SKM-1 (cell line): ENCODE measurements at regions not wholly inside any gene's neighbourhood (a gene's known extent, or its start where the extent isn't known, plus 50 kb on each side); places are given as distances from the start of the nearest gene placed in this dataset.

Source experiments
- DNase-seq: peaks from one replicate; lab custom pipeline; 2025; ENCODE audit not compliant: unreplicated experiment; lab: John Stamatoyannopoulos, UW

DNA sequence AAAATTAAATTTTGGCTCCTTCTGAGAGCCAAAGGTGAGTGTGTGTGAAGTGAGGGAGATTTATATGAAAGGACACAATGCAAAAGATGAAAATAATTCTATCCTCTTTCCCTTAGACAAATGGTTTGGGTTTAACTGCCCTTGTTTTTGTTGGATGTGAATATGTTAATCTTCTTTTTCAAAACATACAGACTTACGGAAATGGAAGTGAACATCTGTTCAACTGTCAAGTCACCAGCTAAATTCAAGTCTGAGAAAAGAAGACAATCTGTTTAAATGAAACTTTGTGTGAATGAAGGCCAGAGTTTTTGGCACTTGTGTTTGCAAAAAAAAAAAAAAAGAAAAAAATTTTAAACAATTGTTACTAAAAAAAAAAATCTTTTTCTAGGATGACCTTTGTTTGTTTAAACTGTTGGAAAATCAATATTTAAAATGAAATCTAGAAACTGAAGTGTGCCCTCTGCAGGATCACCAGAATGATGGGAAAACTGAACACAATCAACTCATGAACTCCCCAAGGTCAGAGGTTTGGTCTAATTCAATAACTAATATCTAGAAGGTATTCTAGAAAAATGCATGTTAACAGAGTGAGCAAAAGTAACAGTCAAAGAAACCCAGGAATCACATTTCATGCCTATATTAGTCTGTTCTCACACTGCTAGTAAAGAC, 448.8 kb downstream of the FLRT2 start:
- DNase-seq: no peak

DNA sequence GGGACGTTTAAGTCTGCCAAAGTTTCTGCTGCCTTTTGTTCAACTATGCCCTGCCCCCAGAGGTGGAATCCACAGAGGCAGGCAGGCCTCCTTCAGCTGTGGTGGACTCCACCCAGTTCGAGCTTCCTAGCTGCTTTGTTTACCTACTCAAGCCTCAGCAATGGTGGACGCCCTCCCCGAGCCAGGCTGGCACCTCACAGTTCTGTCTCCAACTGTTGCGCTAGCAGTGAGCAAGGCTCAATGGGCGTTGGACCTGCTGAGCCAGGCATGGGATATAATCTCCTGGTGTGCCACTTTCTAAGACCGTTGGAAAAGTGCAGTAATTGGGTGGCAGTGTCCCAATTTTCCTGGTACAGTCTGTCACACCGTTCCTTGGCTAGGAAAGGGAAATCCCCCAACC, 444.7 kb downstream of the FLRT2 start:
- no peak for DNase-seq

DNA sequence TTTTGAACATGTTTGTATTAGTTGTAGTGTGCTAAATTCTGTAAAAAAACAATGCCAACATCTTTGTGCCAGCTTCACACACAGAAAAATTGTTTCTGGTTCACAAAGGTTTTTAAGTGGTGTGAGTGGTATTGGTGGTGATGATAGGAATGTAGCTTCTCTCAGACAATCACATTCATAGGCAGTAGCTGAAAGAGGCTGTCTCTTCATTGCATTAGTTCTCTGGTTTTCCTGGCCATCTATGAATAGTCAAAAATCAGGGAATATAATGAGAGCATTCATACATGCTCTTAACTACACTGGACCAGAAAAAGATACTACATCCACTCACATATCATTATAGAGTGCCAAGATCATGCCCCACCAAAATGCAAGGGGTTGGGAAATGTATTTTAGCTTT, 433.5 kb downstream of the FLRT2 start:
- no peak for DNase-seq

DNA sequence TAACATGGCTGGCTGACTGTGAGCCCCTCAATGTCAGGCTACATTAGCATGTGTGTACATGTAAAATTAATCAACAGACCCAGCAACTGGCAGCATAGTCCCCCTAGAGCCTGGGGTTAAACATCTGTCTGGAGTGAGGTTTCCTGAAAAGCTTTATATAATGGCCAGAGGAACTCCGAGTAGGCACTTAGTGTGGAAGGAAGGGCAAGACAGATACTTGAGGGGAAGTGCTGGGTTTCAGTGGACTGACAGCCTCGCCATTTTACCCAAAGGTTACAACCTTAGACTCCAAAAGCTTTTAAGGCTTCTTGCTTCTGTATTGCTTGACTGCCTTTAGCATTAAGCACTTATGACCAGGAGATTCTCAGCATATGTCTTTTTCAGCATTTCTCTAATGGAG, 430.8 kb downstream of the FLRT2 start:
- no peak for DNase-seq

DNA sequence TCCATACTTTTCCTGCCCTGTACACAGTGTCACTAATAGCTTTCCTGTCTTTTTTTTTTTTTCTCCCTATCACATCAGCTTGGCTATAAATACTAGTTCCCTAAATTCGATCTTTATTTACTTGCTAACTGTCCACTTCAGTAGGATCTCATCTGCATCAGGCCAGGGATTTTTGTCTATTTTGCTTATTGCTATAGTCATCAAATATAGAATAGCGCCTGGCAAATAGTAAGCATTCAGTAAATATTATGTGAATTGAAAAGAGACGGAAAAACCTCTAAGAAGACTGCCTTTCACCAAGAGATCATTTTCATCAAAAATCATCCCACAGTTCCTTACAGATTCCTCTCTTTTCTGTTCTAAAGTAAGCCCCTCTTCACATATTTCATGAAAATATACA, 429.1 kb downstream of the FLRT2 start:
- no peak for DNase-seq

DNA sequence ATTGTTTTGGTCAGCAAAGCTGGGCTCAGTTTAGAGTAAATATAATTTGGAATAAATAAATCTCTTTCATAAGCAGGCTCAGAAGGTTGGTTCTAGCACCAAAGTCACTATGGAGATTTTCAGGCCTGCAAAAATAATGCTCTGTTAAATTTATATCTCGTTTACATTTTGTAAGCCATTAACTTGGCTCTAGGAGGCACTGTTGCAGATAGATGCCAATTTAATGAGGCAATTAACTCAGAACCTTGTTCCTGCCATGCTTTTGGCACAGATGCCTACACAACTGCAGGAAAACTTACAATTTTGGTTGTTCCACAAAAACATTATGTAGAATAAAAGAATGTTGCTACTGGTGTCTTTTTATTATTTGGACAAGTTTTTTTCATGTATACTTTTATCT, 428.1 kb downstream of the FLRT2 start:
- DNase-seq: no peak

DNA sequence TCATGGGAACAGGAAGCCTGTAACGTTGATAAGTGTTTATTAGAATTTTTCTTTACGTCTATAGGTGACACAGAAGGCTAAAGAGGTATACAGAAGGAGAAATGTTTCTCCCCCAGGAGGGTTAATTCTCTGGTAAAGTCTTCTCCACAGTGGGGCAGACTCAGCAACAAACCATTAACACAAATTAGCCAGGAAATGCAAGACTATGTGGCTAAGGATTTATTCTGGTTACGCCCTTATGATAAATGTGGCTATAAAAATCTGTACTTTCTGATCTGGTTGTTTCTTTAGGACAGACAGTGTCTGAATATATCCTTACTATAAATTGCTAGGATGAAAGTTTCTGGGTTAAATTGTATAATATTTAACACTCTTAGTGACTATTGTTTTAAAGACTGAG, 423.3 kb downstream of the FLRT2 start:
- DNase-seq: no peak

DNA sequence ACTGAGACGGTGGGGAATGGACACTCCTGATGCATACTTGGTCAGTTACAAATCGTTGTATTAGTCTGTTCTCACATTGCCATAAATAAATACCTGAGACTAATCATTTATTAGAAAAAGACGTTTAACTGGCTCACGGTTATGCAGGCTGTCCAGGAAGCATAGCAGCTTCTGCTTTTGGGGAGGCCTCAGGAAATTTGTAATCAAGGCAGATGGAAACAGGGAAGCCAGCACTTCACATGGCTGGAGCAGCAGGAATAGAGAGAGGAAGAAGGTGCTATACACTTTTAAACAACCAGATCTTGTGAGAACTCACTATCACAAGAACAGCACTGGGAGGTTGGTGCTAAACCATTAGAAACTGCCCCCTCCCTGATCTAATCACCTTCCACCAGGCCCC, 418.2 kb downstream of the FLRT2 start:
- DNase-seq: no peak

DNA sequence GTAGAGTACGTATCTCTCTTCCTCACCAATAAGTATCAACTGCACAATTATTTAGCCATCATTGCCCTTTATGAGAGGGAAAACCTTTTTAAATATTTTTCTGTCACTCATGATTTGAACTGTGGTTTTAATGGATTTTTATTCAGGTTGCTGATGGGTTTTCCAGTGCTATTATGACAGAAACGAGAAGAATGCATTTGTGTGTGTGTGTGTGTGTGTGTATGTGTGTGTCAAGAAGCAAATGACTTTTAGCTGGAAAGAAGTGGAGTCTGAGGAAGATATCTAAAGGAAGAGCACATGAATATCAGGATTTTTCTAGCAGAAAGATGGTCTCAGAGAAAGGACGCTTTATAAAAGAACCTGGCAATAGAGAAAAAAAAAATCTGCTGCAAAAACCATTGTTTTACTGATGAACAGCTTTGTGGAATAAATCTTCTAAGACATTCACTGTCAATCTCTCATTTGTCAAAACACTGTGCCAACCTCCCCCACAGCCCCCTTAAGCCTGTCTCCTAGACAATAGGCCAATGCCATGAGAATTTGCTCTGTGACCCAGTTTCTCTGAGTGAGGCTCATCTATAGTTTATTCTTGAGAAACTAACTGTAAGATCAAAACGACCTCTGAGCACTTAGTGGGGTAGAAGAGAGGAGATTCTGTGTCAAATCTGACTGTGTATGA, 417.7 kb downstream of the FLRT2 start:
- DNase-seq: peak; percentile 2

DNA sequence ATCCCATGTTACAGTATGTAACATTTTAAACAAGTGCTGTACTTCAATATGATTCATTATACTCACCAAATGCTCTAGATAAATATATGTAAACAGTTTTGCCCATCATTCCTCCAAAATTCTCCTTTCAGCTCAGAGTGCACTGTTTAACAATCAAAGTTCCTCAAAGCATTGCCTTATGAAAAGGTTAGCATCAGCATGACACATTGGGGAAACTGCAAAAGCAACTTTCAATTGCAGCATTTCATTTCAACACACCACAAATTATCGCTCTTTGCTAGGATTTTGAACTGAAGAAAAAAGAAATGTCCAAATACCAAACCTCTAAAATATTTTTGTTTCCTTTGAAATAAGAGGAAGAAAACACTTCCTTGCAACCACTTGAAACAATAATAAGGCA, 413.2 kb downstream of the FLRT2 start:
- DNase-seq: no peak

DNA sequence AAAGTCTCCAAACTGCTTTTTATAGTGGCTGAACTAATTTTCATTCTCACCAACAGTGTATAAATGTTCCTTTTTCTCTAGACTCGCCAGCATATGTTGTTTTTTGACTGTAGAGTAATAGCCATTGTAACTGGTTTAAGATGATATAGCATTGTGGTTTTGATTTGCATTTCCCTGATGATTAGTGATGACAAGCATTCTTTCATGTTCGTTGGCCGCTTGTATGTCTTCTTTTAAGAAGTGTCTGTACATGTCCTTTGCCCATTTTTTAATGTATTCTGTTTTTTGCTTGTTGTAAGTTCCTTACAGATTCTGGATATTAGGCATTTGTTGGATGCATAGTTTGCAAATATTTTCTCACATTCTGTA, 404.9 kb downstream of the FLRT2 start:
- no peak for DNase-seq

DNA sequence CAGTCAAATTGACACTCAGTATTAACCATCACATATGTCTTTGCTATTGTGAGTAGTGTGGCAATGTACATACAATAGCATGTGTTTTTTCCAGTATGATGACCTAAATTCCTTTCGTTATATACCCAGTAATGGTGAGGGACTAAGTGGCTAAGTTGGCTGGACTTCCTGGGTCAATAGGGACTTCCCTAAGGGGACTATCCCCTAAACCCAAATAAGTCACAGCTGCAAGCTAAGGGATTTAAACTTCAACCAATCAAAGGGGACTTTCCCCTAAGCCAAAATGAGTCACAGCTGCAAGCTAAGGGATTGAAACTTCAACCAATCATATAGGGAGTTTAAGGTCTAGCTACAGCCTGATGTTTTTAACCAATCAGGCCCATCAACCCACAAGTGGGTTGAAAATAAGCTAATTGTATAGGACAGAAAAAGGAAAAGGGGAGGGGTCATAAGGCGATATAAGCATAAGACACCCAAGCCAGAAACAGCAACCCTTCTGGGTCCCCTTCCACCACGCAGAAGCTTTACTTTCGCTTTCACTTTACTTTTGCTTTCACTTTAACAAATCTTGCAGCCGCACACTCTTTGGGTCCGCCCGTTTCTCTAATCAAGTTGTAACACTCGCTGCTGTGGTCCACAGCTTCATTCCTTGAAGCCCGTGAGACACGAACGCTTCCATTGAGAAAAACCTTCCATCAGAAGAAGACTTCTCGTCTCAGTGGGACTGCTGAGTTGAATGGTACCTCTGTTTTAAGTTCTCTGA, 404.4 kb downstream of the FLRT2 start:
- no peak for DNase-seq

DNA sequence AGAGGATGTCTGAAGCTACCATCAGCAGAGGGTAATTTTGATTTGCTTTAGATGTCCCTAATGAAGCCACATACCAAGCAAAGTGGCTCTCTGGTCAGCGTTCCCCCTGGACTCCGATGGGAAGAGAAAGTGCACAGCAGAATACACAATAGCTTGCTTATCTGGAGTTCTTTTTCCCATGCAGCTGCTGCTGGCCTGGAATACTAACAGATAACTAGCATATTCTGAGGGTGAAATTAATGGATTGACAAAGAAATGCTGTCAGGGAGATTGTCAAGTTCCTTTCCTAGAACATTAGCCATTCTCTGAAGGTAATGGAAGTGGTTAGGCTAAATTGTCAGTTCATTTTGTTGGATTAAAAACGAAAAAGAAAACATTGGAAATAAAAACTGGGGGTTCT, 391.3 kb downstream of the FLRT2 start:
- DNase-seq: no peak

DNA sequence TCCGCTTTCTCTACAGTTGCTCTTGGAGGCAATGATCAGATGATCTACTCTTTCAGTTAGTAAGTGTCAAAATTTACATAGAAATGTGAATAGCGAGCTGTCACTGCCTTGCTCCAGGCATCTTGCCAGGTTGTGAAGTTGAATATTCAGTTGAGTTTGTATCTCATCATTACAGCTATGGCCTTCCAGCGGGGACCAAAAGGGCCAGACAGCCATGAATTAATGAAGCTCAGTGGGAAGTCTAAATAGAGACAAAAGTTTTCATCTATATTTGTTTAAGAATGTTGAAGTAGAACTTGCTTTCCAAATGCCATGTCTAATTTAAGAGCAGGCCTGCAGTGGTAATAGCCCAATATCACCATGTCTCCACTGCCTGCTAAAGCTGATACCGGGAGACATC, 387.8 kb downstream of the FLRT2 start:
- DNase-seq: no peak

DNA sequence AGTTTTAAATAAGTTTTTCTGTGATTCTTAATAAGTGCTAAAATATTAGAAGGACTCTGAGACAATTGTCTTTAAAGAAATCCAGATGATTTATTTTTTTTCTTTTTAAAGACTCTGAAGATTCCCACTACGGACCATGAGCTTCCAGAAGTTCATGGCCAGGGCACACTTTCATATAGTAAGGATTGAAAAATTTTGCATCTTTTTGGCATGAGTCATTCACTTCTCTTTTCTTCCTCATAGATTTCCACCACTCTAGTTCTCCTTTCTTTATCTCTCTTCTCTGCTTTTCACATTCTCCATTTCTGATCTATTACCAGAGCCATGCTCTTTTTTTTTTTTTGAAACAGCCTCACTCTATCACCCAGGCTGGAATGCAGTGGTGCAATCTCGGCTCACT, 385.8 kb downstream of the FLRT2 start:
- no peak for DNase-seq

DNA sequence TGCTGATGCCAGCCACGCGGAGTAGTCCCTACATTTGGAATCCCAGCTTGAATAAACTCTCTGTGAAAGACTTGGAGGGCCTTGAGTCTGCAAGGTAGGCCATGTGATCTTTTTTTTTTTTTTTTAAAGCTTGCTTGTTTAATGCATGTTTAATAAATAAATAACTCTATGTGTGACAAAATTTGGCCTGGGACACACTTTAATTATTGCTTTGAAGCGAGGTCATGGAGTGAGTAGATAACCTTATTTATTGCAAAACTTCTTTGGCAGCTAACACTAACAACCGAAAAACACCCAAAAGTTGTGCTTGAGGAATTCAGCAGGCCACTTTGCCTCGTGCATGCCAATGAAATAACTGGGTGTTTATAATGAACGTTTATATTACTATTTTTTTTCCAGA, 382.2 kb downstream of the FLRT2 start:
- DNase-seq: no peak

DNA sequence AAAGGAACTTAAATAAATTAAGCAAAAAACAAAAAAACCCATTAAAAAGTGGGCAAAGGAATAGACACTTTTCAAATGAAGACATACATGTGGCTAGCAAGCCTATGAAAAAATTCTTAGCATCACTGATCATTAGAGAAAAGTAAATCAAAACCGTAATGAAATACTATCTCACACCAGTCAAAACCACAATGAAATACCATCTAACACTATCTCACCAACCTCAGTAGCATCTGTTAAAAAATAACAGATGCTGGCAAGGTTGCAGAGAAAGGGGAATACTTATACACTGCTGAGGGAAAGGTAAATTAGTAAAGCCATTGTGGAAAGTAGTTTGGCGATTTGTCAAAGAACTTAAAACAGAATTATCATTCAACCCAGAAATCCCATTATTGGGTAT, 381.1 kb downstream of the FLRT2 start:
- DNase-seq: no peak

DNA sequence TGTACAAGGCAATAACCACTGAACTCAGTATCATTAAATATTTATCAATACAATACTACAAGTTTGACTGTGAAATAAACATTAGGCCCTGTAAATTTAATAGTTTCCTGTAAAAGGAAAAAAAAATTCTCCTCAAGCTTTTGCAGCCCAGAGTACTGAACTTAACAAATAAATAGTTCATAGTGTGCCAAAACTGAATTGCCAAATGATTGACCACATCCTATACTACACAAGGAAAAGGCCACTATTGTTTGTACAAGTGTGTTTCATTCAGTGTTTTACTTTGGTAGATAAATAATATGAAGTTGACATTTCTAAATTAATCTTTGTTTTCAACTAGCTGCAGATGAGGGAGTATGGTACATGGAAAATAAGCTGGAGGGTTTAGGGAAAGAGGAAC, 379.6 kb downstream of the FLRT2 start:
- no peak for DNase-seq

DNA sequence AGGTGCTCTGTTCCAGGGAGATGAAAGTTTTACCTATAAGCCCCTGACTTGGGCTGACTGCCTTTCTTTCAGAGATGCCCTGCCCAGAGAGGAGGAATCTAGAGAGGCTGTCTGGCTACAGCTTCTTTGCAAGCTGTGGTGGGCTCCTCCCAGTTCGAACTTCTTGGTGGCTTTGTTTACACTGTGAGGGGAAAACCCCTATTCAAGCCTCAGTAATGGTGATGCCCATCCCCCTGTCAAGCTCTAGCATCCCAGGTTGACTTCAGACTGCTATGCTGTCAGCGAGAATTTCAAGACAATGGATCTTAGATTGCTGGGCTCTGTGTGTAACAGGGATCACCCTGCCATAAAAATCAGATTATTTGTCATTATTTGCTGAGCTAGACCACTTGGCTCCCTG, 377.6 kb downstream of the FLRT2 start:
- no peak for DNase-seq

DNA sequence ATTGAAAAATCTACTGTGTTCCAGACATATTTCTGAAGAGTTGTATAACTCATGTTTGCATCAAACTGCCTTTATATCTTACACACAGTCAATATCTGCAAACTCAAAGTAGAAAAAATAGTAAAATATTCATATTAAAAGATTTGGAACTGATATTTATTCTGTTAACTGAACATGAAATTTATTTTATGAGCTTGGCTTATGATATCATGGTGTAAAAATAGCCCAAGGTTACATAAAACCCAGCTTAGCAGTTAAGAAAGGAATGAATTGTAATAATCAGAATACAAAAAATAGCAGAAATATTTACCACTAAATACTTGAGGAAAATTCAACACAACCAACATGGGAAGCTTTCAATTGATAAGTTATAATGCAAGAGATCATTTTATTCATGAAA, 367.9 kb downstream of the FLRT2 start:
- no peak for DNase-seq

DNA sequence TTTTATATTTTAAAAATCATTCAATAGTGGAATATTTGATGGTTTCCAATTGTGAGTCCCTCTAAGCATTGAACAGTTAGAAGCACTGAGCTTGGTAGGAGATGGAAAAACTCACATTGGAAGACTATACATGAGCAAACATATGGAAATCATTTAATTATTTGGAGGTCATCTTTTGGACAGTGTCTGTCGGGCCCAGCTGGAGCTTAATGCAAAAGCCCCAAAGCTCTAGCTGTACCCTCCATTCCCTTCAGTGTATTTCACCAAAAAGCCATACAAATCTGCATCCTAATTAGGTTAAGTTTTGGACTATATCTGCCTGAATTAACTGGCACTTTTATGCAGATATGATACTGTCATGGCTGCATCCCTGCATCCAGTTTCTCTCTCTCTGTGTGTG, 365.7 kb downstream of the FLRT2 start:
- no peak for DNase-seq

DNA sequence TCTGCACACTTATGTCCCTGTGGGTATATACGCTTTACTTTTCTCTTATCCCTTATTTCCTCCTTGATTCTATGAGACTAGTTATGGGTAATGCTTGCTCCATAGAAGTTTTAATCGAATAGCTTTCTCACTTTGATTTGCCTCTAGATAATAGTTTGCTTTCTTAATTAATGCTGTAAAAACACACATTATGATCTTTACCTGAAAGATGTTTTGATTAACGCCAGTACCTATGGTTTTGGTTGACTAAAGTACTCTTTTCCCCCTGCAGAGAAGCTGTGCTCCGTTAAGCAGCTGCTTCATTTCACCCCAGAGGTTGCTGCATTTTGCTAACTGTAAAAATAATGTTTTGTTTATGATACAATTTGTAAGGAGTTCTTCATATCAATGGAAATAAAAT, 362.3 kb downstream of the FLRT2 start:
- DNase-seq: no peak

DNA sequence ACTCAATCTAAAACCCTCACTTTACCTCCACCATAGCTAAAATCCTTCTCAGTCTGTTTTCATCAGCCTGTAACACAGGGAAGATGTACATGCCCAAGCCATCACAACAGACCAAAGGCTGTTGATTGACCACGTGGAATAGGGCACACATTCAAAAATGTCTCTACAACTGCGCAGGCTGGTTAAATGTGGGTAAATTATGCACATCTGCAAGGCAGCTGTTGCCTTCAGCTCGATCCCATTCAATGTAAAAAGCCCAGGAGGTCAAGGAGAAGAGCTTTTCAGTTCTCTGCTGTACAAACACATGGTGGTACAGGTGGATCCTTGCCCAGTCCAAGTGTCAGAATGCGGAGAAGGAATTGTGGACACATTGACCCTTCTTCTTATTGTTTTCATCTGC, 354.0 kb downstream of the FLRT2 start:
- DNase-seq: no peak
